Stomach (tissue), 4 donors: ENCODE measurements at regions not wholly inside any gene's neighbourhood (a gene's known extent, or its start where the extent isn't known, plus 50 kb on each side); places are given as distances from the start of the nearest gene placed in this dataset.

Source experiments
- CTCF ChIP-seq, 7 experiments: fragments of 450-650 bp in 4 of 7; fragments of 200-600 bp in 3 of 7; sonication (generic) in 3 of 7; IDR thresholded peaks; one replicate each; pipeline ENCODE4 v1.5.1; 2016 to 2019; ENCODE audit warnings: antibody characterized with exemption in 7 of 7, control low read depth in 2 of 7, mild to moderate bottlenecking in 1 of 7
- EP300 ChIP-seq: sonication (generic); formaldehyde crosslinking; IDR thresholded peaks from one replicate; pipeline ENCODE4 v1.6.1; 2017; ENCODE audit warnings: antibody characterized with exemption
- POLR2A ChIP-seq, 4 donors: fragments of 450-650 bp; IDR thresholded peaks; one replicate each; pipeline ENCODE4 v1.6.1; 2016; ENCODE audit warnings: antibody characterized with exemption in 4 of 4, control low read depth in 2 of 4, mild to moderate bottlenecking in 1 of 4, moderate library complexity in 1 of 4

- no peak for TF ChIP-seq CTCF (IDR thresholded peaks at IDR 0.05)
- no peak for TF ChIP-seq POLR2A (IDR thresholded peaks at IDR 0.05)
- no peak for TF ChIP-seq EP300
Observed at GRCh38 chr12:84726780-84727179, 185.8 kb downstream of the SLC6A15 start.
